Peyer's patch (tissue), 4 donors: ENCODE measurements at regions not wholly inside any gene's neighbourhood (a gene's known extent, or its start where the extent isn't known, plus 50 kb on each side); places are given as distances from the start of the nearest gene placed in this dataset.

Experiments used
- DNase-seq, 3 donors: peaks; one replicate each; pipeline ENCODE4 v3.0.0-alpha.2; 2017 to 2019
- H3K27ac ChIP-seq, 4 donors: fragments of 200-600 bp; sonication (generic); one replicate each; pipeline ENCODE4 v1.5.1; 2016 to 2019
- H3K27me3 ChIP-seq, 2 donors: fragments of 200-600 bp; sonication (generic); one replicate each; pipeline ENCODE4 v1.5.1; 2019
- H3K36me3 ChIP-seq, 3 donors: fragments of 200-600 bp; sonication (generic); one replicate each; pipeline ENCODE4 v1.5.1; 2016 to 2019
- H3K4me1 ChIP-seq, 4 donors: fragments of 200-600 bp; sonication (generic); one replicate each; pipeline ENCODE4 v1.5.1; 2016 to 2019
- H3K4me3 ChIP-seq, 4 donors: fragments of 200-600 bp; sonication (generic); 1 replicate in 3 of 4; 2 replicates in 1 of 4; pipeline ENCODE4 v1.5.1; 2016 to 2019; ENCODE audit warnings: mild to moderate bottlenecking in 1 of 4
- H3K9me3 ChIP-seq, 4 donors: fragments of 200-600 bp; sonication (generic); one replicate each; pipeline ENCODE4 v1.5.1; 2016 to 2019; ENCODE audit warnings: mild to moderate bottlenecking in 1 of 4
- POLR2A ChIP-seq, 2 donors: fragments of 450-650 bp; IDR thresholded peaks; one replicate each; pipeline ENCODE4 v1.5.1; 2017; ENCODE audit warnings: antibody characterized with exemption in 2 of 2, mild to moderate bottlenecking in 2 of 2, moderate library complexity in 2 of 2
- TF ChIP-seq, protein P1 (sequence below), 6 experiments: fragments of 450-650 bp in 4 of 6; fragments of 200-600 bp in 2 of 6; sonication (generic) in 1 of 6; IDR thresholded peaks; one replicate each; pipeline ENCODE4 v1.5.1; 2017 to 2019; ENCODE audit warnings: antibody characterized with exemption in 6 of 6, mild to moderate bottlenecking in 3 of 6, moderate library complexity in 1 of 6

DNA sequence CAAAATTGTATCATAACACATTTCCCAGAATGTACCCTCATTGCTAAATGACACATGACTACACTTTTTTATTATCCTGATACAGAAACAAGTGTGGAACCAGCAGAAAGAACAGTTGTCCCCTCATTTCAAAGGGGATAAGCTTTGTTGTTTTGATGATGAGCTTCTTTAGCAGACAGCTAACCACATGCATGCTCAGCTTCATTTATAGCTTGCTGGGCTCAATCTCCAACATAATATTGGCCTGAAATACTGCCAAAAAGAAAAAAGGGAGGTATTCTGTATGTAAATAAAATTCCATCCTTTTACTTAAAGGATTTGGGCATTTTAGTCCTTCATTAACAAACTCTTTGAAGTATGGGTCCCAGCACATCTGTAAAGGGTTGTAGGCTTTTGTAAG, 120.4 kb downstream of the SPATA31D1 start:
- Histone ChIP-seq H3K36me3 (no peaks in the 10 kb centered on the region), H3K4me1 (no peaks in the 10 kb centered on the region), H3K4me3 (no peak overlapping the region), H3K9me3 (no peaks in the 10 kb centered on the region), H3K27me3 (no peaks in the 10 kb centered on the region), H3K27ac (no peak overlapping the region)
- no peak for DNase-seq
- TF ChIP-seq, protein P1, sequence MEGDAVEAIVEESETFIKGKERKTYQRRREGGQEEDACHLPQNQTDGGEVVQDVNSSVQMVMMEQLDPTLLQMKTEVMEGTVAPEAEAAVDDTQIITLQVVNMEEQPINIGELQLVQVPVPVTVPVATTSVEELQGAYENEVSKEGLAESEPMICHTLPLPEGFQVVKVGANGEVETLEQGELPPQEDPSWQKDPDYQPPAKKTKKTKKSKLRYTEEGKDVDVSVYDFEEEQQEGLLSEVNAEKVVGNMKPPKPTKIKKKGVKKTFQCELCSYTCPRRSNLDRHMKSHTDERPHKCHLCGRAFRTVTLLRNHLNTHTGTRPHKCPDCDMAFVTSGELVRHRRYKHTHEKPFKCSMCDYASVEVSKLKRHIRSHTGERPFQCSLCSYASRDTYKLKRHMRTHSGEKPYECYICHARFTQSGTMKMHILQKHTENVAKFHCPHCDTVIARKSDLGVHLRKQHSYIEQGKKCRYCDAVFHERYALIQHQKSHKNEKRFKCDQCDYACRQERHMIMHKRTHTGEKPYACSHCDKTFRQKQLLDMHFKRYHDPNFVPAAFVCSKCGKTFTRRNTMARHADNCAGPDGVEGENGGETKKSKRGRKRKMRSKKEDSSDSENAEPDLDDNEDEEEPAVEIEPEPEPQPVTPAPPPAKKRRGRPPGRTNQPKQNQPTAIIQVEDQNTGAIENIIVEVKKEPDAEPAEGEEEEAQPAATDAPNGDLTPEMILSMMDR (IDR thresholded peaks at IDR 0.05): no peak
- no peak for TF ChIP-seq POLR2A (IDR thresholded peaks at IDR 0.05)

DNA sequence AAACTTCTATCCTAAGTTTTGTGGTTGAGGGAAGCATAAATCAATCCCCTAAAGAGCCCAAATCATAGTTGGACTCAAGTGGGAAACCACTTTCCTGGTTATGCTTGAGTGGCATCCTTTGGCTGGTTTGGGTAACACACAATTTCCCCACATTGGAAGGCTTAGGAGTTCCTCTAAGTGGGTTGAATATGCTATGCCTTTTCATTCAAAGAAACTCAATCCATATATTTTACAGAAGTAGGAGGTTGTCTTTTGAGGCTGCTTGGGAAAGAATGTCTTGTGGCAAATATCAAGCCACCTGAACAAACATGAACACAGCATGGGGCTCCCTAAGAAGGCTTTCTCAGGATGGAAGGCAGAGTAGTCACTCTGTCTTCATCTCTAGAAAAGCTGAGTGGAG, 121.1 kb downstream of the SPATA31D1 start:
- no peaks in the 10 kb centered on the region for H3K9me3 ChIP-seq
- no peak overlapping the region for H3K4me3 ChIP-seq
- H3K27ac ChIP-seq: no peak overlapping the region
- no peaks in the 10 kb centered on the region for H3K4me1 ChIP-seq
- TF ChIP-seq, protein P1 (IDR thresholded peaks at IDR 0.05): no peak
- TF ChIP-seq POLR2A (IDR thresholded peaks at IDR 0.05): no peak
- no peaks in the 10 kb centered on the region for H3K36me3 ChIP-seq
- no peak for DNase-seq
- H3K27me3 ChIP-seq: no peaks in the 10 kb centered on the region

DNA sequence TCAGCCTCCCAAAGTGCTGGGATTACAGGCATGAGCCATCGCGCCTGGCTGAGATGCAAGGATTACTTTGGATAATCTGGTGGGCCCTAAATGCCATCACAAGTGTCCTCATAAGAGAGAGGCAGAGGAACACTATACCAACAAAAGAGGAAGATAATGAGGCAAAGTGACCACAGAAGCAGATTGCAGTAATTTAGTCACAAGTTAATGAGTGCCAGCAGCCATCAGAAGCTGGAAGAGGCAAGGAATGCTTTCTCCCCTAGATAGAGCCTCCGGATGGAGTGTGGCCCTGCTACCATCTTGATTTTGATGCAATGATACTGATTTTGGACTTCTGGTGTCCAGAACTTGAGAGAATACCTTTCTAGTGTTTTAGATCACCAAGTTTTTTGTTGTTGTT, 122.3 kb downstream of the SPATA31D1 start:
- H3K36me3 ChIP-seq: no peaks in the 10 kb centered on the region
- no peak overlapping the region for H3K27ac ChIP-seq
- no peak overlapping the region for H3K4me3 ChIP-seq
- DNase-seq: no peak
- H3K27me3 ChIP-seq: no peaks in the 10 kb centered on the region
- H3K9me3 ChIP-seq: no peaks in the 10 kb centered on the region
- no peak for TF ChIP-seq POLR2A (IDR thresholded peaks at IDR 0.05)
- TF ChIP-seq, protein P1 (IDR thresholded peaks at IDR 0.05): no peak
- no peaks in the 10 kb centered on the region for H3K4me1 ChIP-seq

DNA sequence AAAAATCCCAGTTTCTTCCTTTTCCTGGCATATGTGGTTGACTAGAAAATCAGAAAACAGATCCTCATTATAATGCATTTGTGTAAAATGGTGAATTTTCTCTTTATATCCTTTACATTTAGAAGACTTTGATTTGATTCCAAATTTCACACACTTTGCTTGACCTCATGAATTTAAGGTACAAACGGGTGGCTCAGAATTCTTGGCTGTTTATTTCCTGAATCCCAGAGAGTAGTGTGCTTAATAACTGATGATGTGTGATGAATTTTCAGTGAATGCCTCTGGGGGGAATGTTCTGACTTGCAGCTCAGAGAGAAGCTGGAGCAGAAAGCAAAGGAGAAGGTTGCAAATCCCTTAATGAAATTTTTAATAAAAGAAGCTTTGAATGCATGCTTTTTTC, 126.8 kb downstream of the SPATA31D1 start:
- no peak for DNase-seq
- no peak overlapping the region for H3K27ac ChIP-seq
- no peaks in the 10 kb centered on the region for H3K27me3 ChIP-seq
- no peaks in the 10 kb centered on the region for H3K36me3 ChIP-seq
- no peaks in the 10 kb centered on the region for H3K4me1 ChIP-seq
- H3K4me3 ChIP-seq: no peak overlapping the region
- H3K9me3 ChIP-seq: no peaks in the 10 kb centered on the region
- TF ChIP-seq, protein P1 (IDR thresholded peaks at IDR 0.05): no peak
- no peak for TF ChIP-seq POLR2A (IDR thresholded peaks at IDR 0.05)

DNA sequence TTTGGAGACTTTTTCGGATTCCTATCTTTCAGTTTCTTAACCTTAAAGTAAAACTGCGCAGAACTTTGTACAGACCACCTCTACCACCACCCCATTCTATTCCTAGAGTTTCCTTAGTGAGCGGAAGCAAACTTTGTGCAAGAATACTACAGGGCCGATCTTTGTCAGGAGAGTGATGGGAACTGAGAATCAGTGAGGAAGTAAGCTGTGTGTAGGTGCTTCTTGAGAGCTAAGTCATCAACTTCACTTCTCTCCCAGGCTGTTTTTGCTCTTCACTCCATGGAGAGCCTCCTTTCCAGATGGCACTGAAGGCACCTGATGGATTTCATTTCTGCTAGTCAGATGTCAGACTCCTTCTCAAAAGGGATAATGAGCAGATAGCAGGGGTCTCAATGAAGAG, 127.3 kb downstream of the SPATA31D1 start:
- H3K27ac ChIP-seq: no peak overlapping the region
- H3K27me3 ChIP-seq: no peaks in the 10 kb centered on the region
- TF ChIP-seq, protein P1 (IDR thresholded peaks at IDR 0.05): no peak
- no peak for TF ChIP-seq POLR2A (IDR thresholded peaks at IDR 0.05)
- no peak for DNase-seq
- no peak overlapping the region for H3K4me3 ChIP-seq
- H3K36me3 ChIP-seq: no peaks in the 10 kb centered on the region
- no peaks in the 10 kb centered on the region for H3K4me1 ChIP-seq
- H3K9me3 ChIP-seq: no peaks in the 10 kb centered on the region

DNA sequence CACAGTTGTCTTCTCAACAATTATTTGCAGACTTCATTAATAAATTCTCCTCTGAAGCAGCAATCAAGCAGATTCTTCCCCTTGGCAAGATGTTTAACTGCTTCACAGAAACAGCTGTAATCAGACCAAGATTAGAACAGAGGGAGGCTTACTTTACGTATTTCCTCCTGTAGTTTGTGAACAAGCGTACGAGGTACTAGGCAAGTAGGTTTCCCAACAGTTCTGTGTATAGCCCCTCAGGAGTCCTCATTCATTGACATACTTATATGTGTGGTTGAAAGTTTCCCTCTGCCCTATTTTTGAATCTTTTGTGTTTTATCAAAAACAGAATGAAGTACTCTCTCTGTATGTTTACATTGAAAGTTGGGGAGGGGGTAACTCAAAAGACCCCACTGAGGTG, 128.0 kb downstream of the SPATA31D1 start:
- no peak overlapping the region for H3K4me3 ChIP-seq
- H3K4me1 ChIP-seq: no peaks in the 10 kb centered on the region
- no peaks in the 10 kb centered on the region for H3K36me3 ChIP-seq
- H3K27me3 ChIP-seq: no peaks in the 10 kb centered on the region
- TF ChIP-seq, protein P1 (IDR thresholded peaks at IDR 0.05): no peak
- TF ChIP-seq POLR2A (IDR thresholded peaks at IDR 0.05): no peak
- no peaks in the 10 kb centered on the region for H3K9me3 ChIP-seq
- no peak overlapping the region for H3K27ac ChIP-seq
- no peak for DNase-seq
